ENCODE measurements at regions not wholly inside any gene's neighbourhood (a gene's known extent, or its start where the extent isn't known, plus 50 kb on each side); places are given as distances from the start of the nearest gene placed in this dataset.

DNA sequence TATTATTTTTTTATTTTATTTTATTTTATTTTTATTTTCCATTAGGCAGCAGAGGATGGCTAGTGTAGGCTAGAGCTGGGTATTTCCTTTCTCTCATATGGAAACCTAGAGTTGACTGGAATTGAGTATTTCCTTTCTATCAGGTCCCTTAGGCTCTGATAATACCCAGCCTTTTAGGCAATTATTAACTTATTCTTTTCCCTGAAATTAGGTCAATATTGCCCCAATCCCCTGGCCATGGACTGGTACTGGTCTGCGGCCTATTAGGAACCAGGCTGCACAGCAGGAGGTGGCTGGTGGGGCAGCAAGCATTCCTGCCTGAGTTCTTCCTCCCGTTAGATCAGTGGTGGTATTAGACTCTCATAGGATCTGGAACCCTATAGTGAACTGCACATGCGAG, 632.2 kb downstream of the TENT5A start:
- TF ChIP-seq TAF1 (IDR thresholded peaks at IDR 0.05; ENCODE audit: low read depth, low read length) (no peak), POLR2A (IDR thresholded peaks at IDR 0.05; ENCODE audit: low read depth, low read length) (no peak), POLR2AphosphoS5 (IDR thresholded peaks at IDR 0.05; ENCODE audit: low read depth, low read length) (no peak), SPI1 (IDR thresholded peaks at IDR 0.05; ENCODE audit: low read depth, low read length) (no peak), POU2F2 (IDR thresholded peaks at IDR 0.05; ENCODE audit: low read depth, low read length) (no peak)

All from GM12891 (cell line).